ENCODE measurements at regions not wholly inside any gene's neighbourhood (a gene's known extent, or its start where the extent isn't known, plus 50 kb on each side); places are given as distances from the start of the nearest gene placed in this dataset.

GRCh38 chr2:180349809-180350208, 342.7 kb upstream of the CWC22 start:
- Mint-ChIP-seq H3K27ac (ENCODE audit: unreplicated experiment) (no peak overlapping the region), H3K9me3 (peaks cover 15% of the 10 kb centered on the region), H3K4me1 (no peaks in the 10 kb centered on the region), H3K4me3 (no peak overlapping the region), H3K27me3 (ENCODE audit: low read depth) (no peaks in the 10 kb centered on the region), H3K36me3 (ENCODE audit: low read depth) (peaks cover 2% of the 10 kb centered on the region)
- no peak for TF ChIP-seq CTCF (conservative IDR thresholded peaks at IDR 0.05)
- no peak for DNase-seq (ENCODE audit: low read depth, low spot score)

- no peaks in the 10 kb centered on the region for H3K4me1 Mint-ChIP-seq
- no peak for DNase-seq (ENCODE audit: low read depth, low spot score)
- H3K9me3 Mint-ChIP-seq: peaks cover 12% of the 10 kb centered on the region
- no peak overlapping the region for H3K27ac Mint-ChIP-seq (ENCODE audit: unreplicated experiment)
- H3K27me3 Mint-ChIP-seq (ENCODE audit: low read depth): no peaks in the 10 kb centered on the region
- H3K4me3 Mint-ChIP-seq: no peak overlapping the region
- peaks cover 5% of the 10 kb centered on the region for H3K36me3 Mint-ChIP-seq (ENCODE audit: low read depth)
- no peak for TF ChIP-seq CTCF (conservative IDR thresholded peaks at IDR 0.05)
Measured at GRCh38 chr2:180343528-180344345, 336.6 kb upstream of the CWC22 start.

- no peaks in the 10 kb centered on the region for H3K27me3 Mint-ChIP-seq (ENCODE audit: low read depth)
- H3K9me3 Mint-ChIP-seq: peaks cover 23% of the 10 kb centered on the region
- H3K27ac Mint-ChIP-seq (ENCODE audit: unreplicated experiment): no peak overlapping the region
- DNase-seq (ENCODE audit: low read depth, low spot score): no peak
- H3K36me3 Mint-ChIP-seq (ENCODE audit: low read depth): peaks cover 14% of the 10 kb centered on the region
- no peak for TF ChIP-seq CTCF (conservative IDR thresholded peaks at IDR 0.05)
- no peaks in the 10 kb centered on the region for H3K4me1 Mint-ChIP-seq
- H3K4me3 Mint-ChIP-seq: no peak overlapping the region
Measured at GRCh38 chr2:180337136-180337535, 330.0 kb upstream of the CWC22 start.

- H3K36me3 Mint-ChIP-seq (ENCODE audit: low read depth): peaks cover 14% of the 10 kb centered on the region
- no peaks in the 10 kb centered on the region for H3K4me1 Mint-ChIP-seq
- no peaks in the 10 kb centered on the region for H3K27me3 Mint-ChIP-seq (ENCODE audit: low read depth)
- H3K4me3 Mint-ChIP-seq: no peak overlapping the region
- no peak for TF ChIP-seq CTCF (conservative IDR thresholded peaks at IDR 0.05)
- peaks cover 23% of the 10 kb centered on the region for H3K9me3 Mint-ChIP-seq
- no peak overlapping the region for H3K27ac Mint-ChIP-seq (ENCODE audit: unreplicated experiment)
- no peak for DNase-seq (ENCODE audit: low read depth, low spot score)
Measured at GRCh38 chr2:180336550-180336949, 329.5 kb upstream of the CWC22 start.

- no peak for DNase-seq (ENCODE audit: low read depth, low spot score)
- no peaks in the 10 kb centered on the region for H3K4me1 Mint-ChIP-seq
- H3K4me3 Mint-ChIP-seq: no peak overlapping the region
- peaks cover 20% of the 10 kb centered on the region for H3K9me3 Mint-ChIP-seq
- H3K27ac Mint-ChIP-seq (ENCODE audit: unreplicated experiment): no peak overlapping the region
- no peaks in the 10 kb centered on the region for H3K27me3 Mint-ChIP-seq (ENCODE audit: low read depth)
- H3K36me3 Mint-ChIP-seq (ENCODE audit: low read depth): peaks cover 15% of the 10 kb centered on the region
- no peak for TF ChIP-seq CTCF (conservative IDR thresholded peaks at IDR 0.05)
Measured at GRCh38 chr2:180334514-180334913, 327.4 kb upstream of the CWC22 start.
